Renal pelvis (tissue), 1 donor: ENCODE measurements at regions not wholly inside any gene's neighbourhood (a gene's known extent, or its start where the extent isn't known, plus 50 kb on each side); places are given as distances from the start of the nearest gene placed in this dataset.

Experiments
- DNase-seq: peaks from one replicate; pipeline ENCODE4 v3.0.0-alpha.2; 2013

- DNase-seq: no peak
Measured at GRCh38 chr18:25962919-25963318, 127.5 kb downstream of the SS18 start.

GRCh38 chr18:25962176-25962575, 128.2 kb downstream of the SS18 start:
- no peak for DNase-seq

- DNase-seq: no peak
Measured at GRCh38 chr18:25957017-25957416, 133.4 kb downstream of the SS18 start.

GRCh38 chr18:25953111-25953510, 137.3 kb downstream of the SS18 start:
- no peak for DNase-seq

- no peak for DNase-seq
Measured at GRCh38 chr18:25950321-25950720, 140.1 kb downstream of the SS18 start.

- no peak for DNase-seq
Measured at GRCh38 chr18:25946540-25946939, 143.9 kb downstream of the SS18 start.

GRCh38 chr18:25935356-25935755, 155.1 kb downstream of the SS18 start:
- no peak for DNase-seq

- DNase-seq: no peak
Measured at GRCh38 chr18:25931126-25931525, 159.3 kb downstream of the SS18 start.

- DNase-seq: no peak
Measured at GRCh38 chr18:25929787-25930186, 160.6 kb downstream of the SS18 start.

GRCh38 chr18:25927830-25928229, 162.6 kb downstream of the SS18 start:
- no peak for DNase-seq

- DNase-seq: no peak
Measured at GRCh38 chr18:25923193-25923592, 167.2 kb downstream of the SS18 start.

GRCh38 chr18:25921677-25922421, 168.6 kb downstream of the SS18 start:
- no peak for DNase-seq

- no peak for DNase-seq
Measured at GRCh38 chr18:25915907-25916306, 174.5 kb downstream of the SS18 start.

GRCh38 chr18:25898965-25899364, 191.4 kb downstream of the SS18 start:
- no peak for DNase-seq

- DNase-seq: no peak
Measured at GRCh38 chr18:25896956-25897355, 193.5 kb downstream of the SS18 start.

- peak; percentile 21 for DNase-seq
Measured at GRCh38 chr18:25896178-25896780, 194.1 kb downstream of the SS18 start.

GRCh38 chr18:25895518-25895917, 194.9 kb downstream of the SS18 start:
- DNase-seq: no peak

- DNase-seq: no peak
Measured at GRCh38 chr18:25886283-25886682, 204.1 kb downstream of the SS18 start.

GRCh38 chr18:25883091-25883490, 207.3 kb downstream of the SS18 start:
- DNase-seq: no peak

- no peak for DNase-seq
Measured at GRCh38 chr18:25881149-25881548, 209.3 kb downstream of the SS18 start.

GRCh38 chr18:25880441-25880840, 210.0 kb downstream of the SS18 start:
- DNase-seq: no peak

- DNase-seq: no peak
Measured at GRCh38 chr18:25876330-25876948, 214.0 kb downstream of the SS18 start.

GRCh38 chr18:25875551-25876240, 214.7 kb downstream of the SS18 start:
- no peak for DNase-seq
